ENCODE measurements at regions not wholly inside any gene's neighbourhood (a gene's known extent, or its start where the extent isn't known, plus 50 kb on each side); places are given as distances from the start of the nearest gene placed in this dataset.

- H3K36me3 Mint-ChIP-seq: no peaks in the 10 kb centered on the region
- no peaks in the 10 kb centered on the region for H3K27me3 Mint-ChIP-seq
- no peak overlapping the region for H3K27ac Mint-ChIP-seq
- no peak overlapping the region for H3K4me3 Mint-ChIP-seq
- ATAC-seq (ENCODE audit: low read depth) (no peak), DNase-seq (no peak)
- POLR2A ChIA-PET: no interaction called here
- no peaks in the 10 kb centered on the region for H3K9me3 Mint-ChIP-seq
- no peaks in the 10 kb centered on the region for H3K4me1 Mint-ChIP-seq
Observed at GRCh38 chr18:22613058-22613690, 195.5 kb upstream of the CTAGE1 start.

GRCh38 chr18:22613788-22614187 is 196.1 kb upstream of the CTAGE1 start:
- POLR2A ChIA-PET: no interaction called here
- ATAC-seq (ENCODE audit: low read depth) (no peak), DNase-seq (no peak)
- Mint-ChIP-seq H3K4me1 (no peaks in the 10 kb centered on the region), H3K27ac (no peak overlapping the region), H3K36me3 (no peaks in the 10 kb centered on the region), H3K4me3 (no peak overlapping the region), H3K9me3 (no peaks in the 10 kb centered on the region), H3K27me3 (no peaks in the 10 kb centered on the region)

- Mint-ChIP-seq H3K27ac (no peak overlapping the region), H3K4me3 (no peak overlapping the region)
- POLR2A ChIA-PET: no interaction called here
Observed at GRCh38 chr18:22623513-22623912, 205.8 kb upstream of the CTAGE1 start.

GRCh38 chr18:22624176-22624575 is 206.5 kb upstream of the CTAGE1 start:
- Mint-ChIP-seq H3K9me3 (no peaks in the 10 kb centered on the region), H3K4me3 (no peak overlapping the region), H3K27me3 (peaks cover 5% of the 10 kb centered on the region), H3K4me1 (no peaks in the 10 kb centered on the region), H3K36me3 (no peaks in the 10 kb centered on the region), H3K27ac (no peak overlapping the region)
- DNase-seq: no peak
- ATAC-seq (ENCODE audit: low read depth): no peak
- POLR2A ChIA-PET: no interaction called here

More at GRCh38 chr18:22623513-22623912, 205.8 kb upstream of the CTAGE1 start:
- Mint-ChIP-seq H3K36me3 (no peaks in the 10 kb centered on the region), H3K27me3 (peaks cover 3% of the 10 kb centered on the region), H3K9me3 (no peaks in the 10 kb centered on the region), H3K4me1 (no peaks in the 10 kb centered on the region)
- ATAC-seq (ENCODE audit: low read depth): no peak
- DNase-seq: no peak

GRCh38 chr18:22625406-22625805 is 207.7 kb upstream of the CTAGE1 start:
- no peaks in the 10 kb centered on the region for H3K36me3 Mint-ChIP-seq
- DNase-seq (no peak), ATAC-seq (ENCODE audit: low read depth) (no peak)
- H3K4me1 Mint-ChIP-seq: no peaks in the 10 kb centered on the region
- no peak overlapping the region for H3K27ac Mint-ChIP-seq
- peaks cover 5% of the 10 kb centered on the region for H3K27me3 Mint-ChIP-seq
- POLR2A ChIA-PET: no interaction called here
- H3K9me3 Mint-ChIP-seq: no peaks in the 10 kb centered on the region
- no peak overlapping the region for H3K4me3 Mint-ChIP-seq

GRCh38 chr18:22626771-22627170 is 209.1 kb upstream of the CTAGE1 start:
- H3K36me3 Mint-ChIP-seq: no peaks in the 10 kb centered on the region
- H3K27me3 Mint-ChIP-seq: peaks cover 5% of the 10 kb centered on the region
- H3K4me1 Mint-ChIP-seq: no peaks in the 10 kb centered on the region
- H3K27ac Mint-ChIP-seq: no peak overlapping the region
- POLR2A ChIA-PET: no interaction called here
- DNase-seq (no peak), ATAC-seq (ENCODE audit: low read depth) (no peak)
- no peaks in the 10 kb centered on the region for H3K9me3 Mint-ChIP-seq
- no peak overlapping the region for H3K4me3 Mint-ChIP-seq

GRCh38 chr18:22627506-22627905 is 209.8 kb upstream of the CTAGE1 start:
- Mint-ChIP-seq H3K9me3 (no peaks in the 10 kb centered on the region), H3K27ac (no peak overlapping the region), H3K36me3 (no peaks in the 10 kb centered on the region), H3K4me3 (no peak overlapping the region), H3K4me1 (no peaks in the 10 kb centered on the region), H3K27me3 (peaks cover 5% of the 10 kb centered on the region)
- ATAC-seq (ENCODE audit: low read depth): no peak
- POLR2A ChIA-PET: no interaction called here
- no peak for DNase-seq

- H3K4me3 Mint-ChIP-seq: no peak overlapping the region
- H3K9me3 Mint-ChIP-seq: no peaks in the 10 kb centered on the region
- no peaks in the 10 kb centered on the region for H3K4me1 Mint-ChIP-seq
- no peaks in the 10 kb centered on the region for H3K36me3 Mint-ChIP-seq
- no peak overlapping the region for H3K27ac Mint-ChIP-seq
- DNase-seq (no peak), ATAC-seq (ENCODE audit: low read depth) (no peak)
- peaks cover 5% of the 10 kb centered on the region for H3K27me3 Mint-ChIP-seq
- POLR2A ChIA-PET: no interaction called here
Observed at GRCh38 chr18:22628795-22629510, 211.2 kb upstream of the CTAGE1 start.

- Mint-ChIP-seq H3K9me3 (peaks cover 1% of the 10 kb centered on the region), H3K36me3 (no peaks in the 10 kb centered on the region), H3K27me3 (peaks cover 7% of the 10 kb centered on the region), H3K4me1 (no peaks in the 10 kb centered on the region), H3K4me3 (no peak overlapping the region), H3K27ac (no peak overlapping the region)
- ATAC-seq (ENCODE audit: low read depth): no peak
- DNase-seq: no peak
- POLR2A ChIA-PET: no interaction called here
Observed at GRCh38 chr18:22630980-22631379, 213.3 kb upstream of the CTAGE1 start.

GRCh38 chr18:22632191-22632590 is 214.5 kb upstream of the CTAGE1 start:
- Mint-ChIP-seq H3K4me3 (no peak overlapping the region), H3K27ac (no peak overlapping the region), H3K9me3 (peaks cover 3% of the 10 kb centered on the region), H3K27me3 (peaks cover 4% of the 10 kb centered on the region), H3K36me3 (no peaks in the 10 kb centered on the region), H3K4me1 (no peaks in the 10 kb centered on the region)
- POLR2A ChIA-PET: no interaction called here
- no peak for ATAC-seq (ENCODE audit: low read depth)
- DNase-seq: no peak

GRCh38 chr18:22634464-22634863 is 216.7 kb upstream of the CTAGE1 start:
- H3K9me3 Mint-ChIP-seq: peaks cover 6% of the 10 kb centered on the region
- H3K27me3 Mint-ChIP-seq: peaks cover 2% of the 10 kb centered on the region
- DNase-seq: no peak
- no peak overlapping the region for H3K27ac Mint-ChIP-seq
- POLR2A ChIA-PET: no interaction called here
- ATAC-seq (ENCODE audit: low read depth): no peak
- H3K4me3 Mint-ChIP-seq: no peak overlapping the region
- H3K4me1 Mint-ChIP-seq: no peaks in the 10 kb centered on the region
- no peaks in the 10 kb centered on the region for H3K36me3 Mint-ChIP-seq

- Mint-ChIP-seq H3K4me3 (no peak overlapping the region), H3K27ac (no peak overlapping the region), H3K4me1 (no peaks in the 10 kb centered on the region), H3K9me3 (peaks cover 6% of the 10 kb centered on the region), H3K27me3 (peaks cover 2% of the 10 kb centered on the region), H3K36me3 (no peaks in the 10 kb centered on the region)
- DNase-seq (no peak), ATAC-seq (ENCODE audit: low read depth) (no peak)
- POLR2A ChIA-PET: no interaction called here
Observed at GRCh38 chr18:22637787-22638186, 220.1 kb upstream of the CTAGE1 start.

GRCh38 chr18:22639026-22639463 is 221.3 kb upstream of the CTAGE1 start:
- no peaks in the 10 kb centered on the region for H3K36me3 Mint-ChIP-seq

GRCh38 chr18:22639561-22639960 is 221.8 kb upstream of the CTAGE1 start:
- H3K36me3 Mint-ChIP-seq: no peaks in the 10 kb centered on the region
- POLR2A ChIA-PET: no interaction called here

More at GRCh38 chr18:22639026-22639463, 221.3 kb upstream of the CTAGE1 start:
- H3K4me1 Mint-ChIP-seq: no peaks in the 10 kb centered on the region
- peaks cover 6% of the 10 kb centered on the region for H3K9me3 Mint-ChIP-seq
- H3K4me3 Mint-ChIP-seq: no peak overlapping the region
- H3K27ac Mint-ChIP-seq: no peak overlapping the region
- DNase-seq (no peak), ATAC-seq (ENCODE audit: low read depth) (no peak)
- H3K27me3 Mint-ChIP-seq: peaks cover 2% of the 10 kb centered on the region
- POLR2A ChIA-PET: no interaction called here

More at GRCh38 chr18:22639561-22639960, 221.8 kb upstream of the CTAGE1 start:
- Mint-ChIP-seq H3K27ac (no peak overlapping the region), H3K4me3 (no peak overlapping the region), H3K4me1 (no peaks in the 10 kb centered on the region), H3K9me3 (peaks cover 6% of the 10 kb centered on the region), H3K27me3 (peaks cover under 1% of the 10 kb centered on the region)
- DNase-seq (no peak), ATAC-seq (ENCODE audit: low read depth) (no peak)
